ENCODE measurements at regions not wholly inside any gene's neighbourhood (a gene's known extent, or its start where the extent isn't known, plus 50 kb on each side); places are given as distances from the start of the nearest gene placed in this dataset.

GRCh38 chr4:71254451-71255012, 84.3 kb upstream of the SLC4A4 start:
- H3K27me3 ChIP-seq: no peaks in the 10 kb centered on the region
- intact Hi-C loops (cut with DNase I): no loop called here
- H3K27ac ChIP-seq: no peak overlapping the region
- no peaks in the 10 kb centered on the region for H3K4me1 ChIP-seq (replicated peaks in 1 of 2)
- no peak for TF ChIP-seq POLR2A (IDR thresholded peaks at IDR 0.05)
- TF ChIP-seq, protein P1, sequence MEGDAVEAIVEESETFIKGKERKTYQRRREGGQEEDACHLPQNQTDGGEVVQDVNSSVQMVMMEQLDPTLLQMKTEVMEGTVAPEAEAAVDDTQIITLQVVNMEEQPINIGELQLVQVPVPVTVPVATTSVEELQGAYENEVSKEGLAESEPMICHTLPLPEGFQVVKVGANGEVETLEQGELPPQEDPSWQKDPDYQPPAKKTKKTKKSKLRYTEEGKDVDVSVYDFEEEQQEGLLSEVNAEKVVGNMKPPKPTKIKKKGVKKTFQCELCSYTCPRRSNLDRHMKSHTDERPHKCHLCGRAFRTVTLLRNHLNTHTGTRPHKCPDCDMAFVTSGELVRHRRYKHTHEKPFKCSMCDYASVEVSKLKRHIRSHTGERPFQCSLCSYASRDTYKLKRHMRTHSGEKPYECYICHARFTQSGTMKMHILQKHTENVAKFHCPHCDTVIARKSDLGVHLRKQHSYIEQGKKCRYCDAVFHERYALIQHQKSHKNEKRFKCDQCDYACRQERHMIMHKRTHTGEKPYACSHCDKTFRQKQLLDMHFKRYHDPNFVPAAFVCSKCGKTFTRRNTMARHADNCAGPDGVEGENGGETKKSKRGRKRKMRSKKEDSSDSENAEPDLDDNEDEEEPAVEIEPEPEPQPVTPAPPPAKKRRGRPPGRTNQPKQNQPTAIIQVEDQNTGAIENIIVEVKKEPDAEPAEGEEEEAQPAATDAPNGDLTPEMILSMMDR (IDR thresholded peaks at IDR 0.05): no peak
- 49 to 65% (median 58%) methylated on average over 2 of the region's 2 CpGs for WGBS, 4 donors
- H3K4me3 ChIP-seq: no peak overlapping the region
- no peak for DNase-seq
- no peaks in the 10 kb centered on the region for H3K9me3 ChIP-seq (replicated peaks in 1 of 3)
- no peaks in the 10 kb centered on the region for H3K36me3 ChIP-seq (replicated peaks in 1 of 2)

- no peaks in the 10 kb centered on the region for H3K9me3 ChIP-seq (replicated peaks in 1 of 3)
- H3K27me3 ChIP-seq: no peaks in the 10 kb centered on the region
- H3K4me3 ChIP-seq: no peak overlapping the region
- H3K4me1 ChIP-seq (replicated peaks in 1 of 2): no peaks in the 10 kb centered on the region
- no peak for DNase-seq
- TF ChIP-seq, protein P1 (IDR thresholded peaks at IDR 0.05): no peak
- intact Hi-C loops (cut with DNase I): no loop called here
- H3K36me3 ChIP-seq (replicated peaks in 1 of 2): no peaks in the 10 kb centered on the region
- WGBS, 4 donors: 89 to 100% (median 91%) methylated on average over 1 of the region's 1 CpG
- no peak overlapping the region for H3K27ac ChIP-seq
Measured at GRCh38 chr4:71255976-71256375, 82.8 kb upstream of the SLC4A4 start.

GRCh38 chr4:71257761-71258160, 81.1 kb upstream of the SLC4A4 start:
- WGBS, 4 donors: 58 to 79% (median 61%) methylated on average over 3 of the region's 3 CpGs

GRCh38 chr4:71258323-71258722, 80.5 kb upstream of the SLC4A4 start:
- TF ChIP-seq POLR2A (IDR thresholded peaks at IDR 0.05): no peak
- TF ChIP-seq, protein P1 (IDR thresholded peaks at IDR 0.05): no peak
- Histone ChIP-seq H3K27me3 (no peaks in the 10 kb centered on the region), H3K4me1 (replicated peaks in 1 of 2) (no peaks in the 10 kb centered on the region), H3K4me3 (no peak overlapping the region), H3K36me3 (replicated peaks in 1 of 2) (no peaks in the 10 kb centered on the region), H3K9me3 (replicated peaks in 1 of 3) (no peaks in the 10 kb centered on the region), H3K27ac (no peak overlapping the region)
- 76 to 85% (median 84%) methylated on average over 7 of the region's 7 CpGs for WGBS, 4 donors
- no peak for DNase-seq
- intact Hi-C loops (cut with DNase I): no loop called here

More at GRCh38 chr4:71257761-71258160, 81.1 kb upstream of the SLC4A4 start:
- no peaks in the 10 kb centered on the region for H3K9me3 ChIP-seq (replicated peaks in 1 of 3)
- H3K4me3 ChIP-seq: no peak overlapping the region
- no peaks in the 10 kb centered on the region for H3K4me1 ChIP-seq (replicated peaks in 1 of 2)
- TF ChIP-seq, protein P1 (IDR thresholded peaks at IDR 0.05): no peak
- TF ChIP-seq POLR2A (IDR thresholded peaks at IDR 0.05): no peak
- H3K27ac ChIP-seq: no peak overlapping the region
- DNase-seq: no peak
- intact Hi-C loops (cut with DNase I): no loop called here
- H3K27me3 ChIP-seq: no peaks in the 10 kb centered on the region
- H3K36me3 ChIP-seq (replicated peaks in 1 of 2): no peaks in the 10 kb centered on the region
